ENCODE measurements at regions not wholly inside any gene's neighbourhood (a gene's known extent, or its start where the extent isn't known, plus 50 kb on each side); places are given as distances from the start of the nearest gene placed in this dataset.

DNA sequence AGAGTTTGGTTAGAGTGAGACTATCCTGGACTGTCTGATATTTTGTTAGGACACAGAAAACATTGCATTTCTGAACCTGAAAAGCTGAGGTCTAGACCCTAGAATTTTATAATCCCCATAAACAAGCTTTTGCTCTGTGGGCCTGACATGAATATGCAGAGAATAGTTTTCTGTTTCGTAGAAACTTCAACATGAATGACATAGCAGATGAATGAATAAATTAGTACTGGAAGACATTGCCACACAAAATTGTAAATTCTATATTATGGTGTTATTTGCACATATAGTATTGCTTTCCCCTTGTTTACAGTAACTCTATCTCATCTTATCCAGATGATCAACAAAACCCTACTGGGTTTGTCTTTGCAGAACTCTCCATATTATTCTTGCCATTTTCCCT, 54.9 kb upstream of the MAML3 start:
- peaks cover 0 to 4% of the 10 kb centered on the region in 2 donors for H3K9me3 Mint-ChIP-seq
- no peaks in the 10 kb centered on the region for H3K36me3 Mint-ChIP-seq
- H3K27ac Mint-ChIP-seq: no peak overlapping the region
- ATAC-seq: no peak
- DNase-seq (ENCODE audit: low spot score in 2 of 2): no peak
